ENCODE measurements at regions not wholly inside any gene's neighbourhood (a gene's known extent, or its start where the extent isn't known, plus 50 kb on each side); places are given as distances from the start of the nearest gene placed in this dataset.

DNA sequence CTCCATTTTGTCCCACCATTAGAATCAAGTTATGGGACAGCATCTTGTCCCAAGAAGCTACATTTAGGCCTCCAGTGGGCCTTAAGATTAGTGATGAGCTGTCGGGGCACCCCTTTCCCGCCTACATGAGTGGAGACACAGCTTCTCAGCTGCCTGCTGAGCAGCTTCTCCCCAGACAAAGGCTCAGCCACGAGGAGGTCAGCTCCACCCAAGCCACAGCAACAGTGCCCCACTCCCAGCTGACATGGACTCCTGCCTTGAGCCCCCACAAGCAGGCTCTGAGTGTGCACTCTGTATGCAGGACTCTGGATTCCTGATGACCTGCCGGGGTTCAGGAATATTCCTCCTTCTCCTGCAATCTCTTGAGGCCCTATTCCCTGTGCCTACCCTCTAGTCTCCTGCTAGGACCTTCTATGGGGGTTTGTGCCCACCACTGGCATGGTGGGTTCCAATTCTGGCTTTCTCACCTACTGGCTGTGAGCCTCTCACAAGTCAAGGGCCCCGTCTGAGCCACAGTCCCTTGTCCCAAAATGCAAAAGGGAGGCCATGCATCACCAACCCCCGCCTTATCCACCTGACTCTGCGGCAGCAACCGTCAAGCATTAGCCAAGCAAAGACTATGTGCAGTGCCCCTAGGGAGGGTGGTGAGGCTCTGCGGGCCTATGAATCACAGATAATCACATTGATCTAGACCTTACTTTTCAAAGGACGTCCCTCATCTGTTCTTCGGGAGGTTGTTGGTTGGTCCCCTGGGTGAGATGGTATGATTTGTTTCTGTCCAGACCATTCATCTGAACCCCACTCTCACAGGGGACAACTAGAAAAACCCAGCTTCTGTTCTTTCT, 269.1 kb downstream of the MED10 start:
- TF ChIP-seq EP300 (IDR thresholded peaks at IDR 0.05; ENCODE audit: borderline replicate concordance): no peak
- no peak for TF ChIP-seq TAF1 (IDR thresholded peaks at IDR 0.05; ENCODE audit: low read depth)
- TF ChIP-seq CEBPB (IDR thresholded peaks at IDR 0.05): no peak
- TF ChIP-seq FOXM1 (IDR thresholded peaks at IDR 0.05; ENCODE audit: borderline replicate concordance, low read depth): no peak
- TF ChIP-seq MAX (IDR thresholded peaks at IDR 0.05): no peak
- no peak for TF ChIP-seq TEAD4 (IDR thresholded peaks at IDR 0.05)
- no peak for TF ChIP-seq REST (IDR thresholded peaks at IDR 0.05; ENCODE audit: low read depth)
- TF ChIP-seq RAD21 (IDR thresholded peaks at IDR 0.05; ENCODE audit: low read depth): no peak
- no peak for TF ChIP-seq EGR1 (IDR thresholded peaks at IDR 0.05)
- TF ChIP-seq YY1 (IDR thresholded peaks at IDR 0.05; ENCODE audit: low read depth): no peak
- no peak for TF ChIP-seq ZBTB7A (IDR thresholded peaks at IDR 0.05; ENCODE audit: low read depth)
- TF ChIP-seq TCF12 (IDR thresholded peaks at IDR 0.05; ENCODE audit: low read depth): no peak
- TF ChIP-seq NFIC (IDR thresholded peaks at IDR 0.05): no peak
- TF ChIP-seq USF1 (IDR thresholded peaks at IDR 0.05): no peak
